ENCODE measurements at regions not wholly inside any gene's neighbourhood (a gene's known extent, or its start where the extent isn't known, plus 50 kb on each side); places are given as distances from the start of the nearest gene placed in this dataset.
"Not testable (repeated sequence)": the region's sequence is repeated elsewhere in the genome, so short reads cannot be mapped to it uniquely, and the experiment has no call there.

GRCh38 chr14:66011855-66012254, 474.3 kb upstream of the CCDC196 start (continued):
- TF ChIP-seq STAT1 (conservative IDR thresholded peaks at IDR 0.05), result no peak
- no peak for TF ChIP-seq PAX5 (IDR thresholded peaks at IDR 0.05; ENCODE audit: borderline replicate concordance, low read depth, low read length)
- no peak for TF ChIP-seq EP300 (IDR thresholded peaks at IDR 0.05; ENCODE audit: borderline replicate concordance in 1 of 2, control insufficient read depth in 1 of 2, low read depth in 2 of 2, low read length in 2 of 2)
- TF ChIP-seq MXI1 (IDR thresholded peaks at IDR 0.05; ENCODE audit: low read depth, low read length), result no peak

- intact Hi-C loops (cut with micrococcal nuclease; ENCODE audit: unreplicated experiment); H3K36me3 ChIP-seq (ENCODE audit: control insufficient read depth in 2 of 2, insufficient read depth in 2 of 2, low read length in 1 of 2); H3K27ac ChIP-seq (ENCODE audit: control insufficient read depth, insufficient read depth); H4K20me1 ChIP-seq (ENCODE audit: control insufficient read depth, insufficient read depth); H3K4me2 ChIP-seq (ENCODE audit: control insufficient read depth, insufficient read depth); H3K4me1 ChIP-seq (ENCODE audit: control insufficient read depth, insufficient read depth, low read length); DNase-seq (ENCODE audit: low read depth, low spot score); ATAC-seq; in situ Hi-C loops (cut with MboI); BruUV-seq (replicated peaks); H2AFZ ChIP-seq (ENCODE audit: control insufficient read depth, low read depth, low read length); H3K9ac ChIP-seq (ENCODE audit: control insufficient read depth, insufficient read depth, low read length); POLR2A ChIA-PET; SMC1A ChIA-PET (ENCODE audit: uncharacterized antibody, unreplicated experiment); H3K27me3 ChIP-seq (replicated peaks in 1 of 2; ENCODE audit: control insufficient read depth in 2 of 2, insufficient read depth in 2 of 2, low read length in 1 of 2); H3K79me2 ChIP-seq (ENCODE audit: control insufficient read depth, insufficient read depth, low read length); H3K4me3 ChIP-seq; FAIRE-seq; CTCF ChIA-PET; RAD21 ChIA-PET (ENCODE audit: unreplicated experiment); H3K9me3 ChIP-seq (replicated peaks; ENCODE audit: control insufficient read depth, insufficient read depth, low read length): not testable (repeated sequence)
- 87% methylated on average over 23 of the region's 42 CpGs for WGBS (ENCODE audit: insufficient coverage, insufficient replicate concordance, low lambda C conversion rate, missing lambda C conversion rate)
Measured at GRCh38 chr14:66013607-66014006, 472.6 kb upstream of the CCDC196 start.

GRCh38 chr14:66015071-66015780, 470.9 kb upstream of the CCDC196 start:
- POLR2A ChIA-PET, result no interaction called here
- intact Hi-C loops (cut with micrococcal nuclease; ENCODE audit: unreplicated experiment) (no loop called here), in situ Hi-C loops (cut with MboI) (no loop called here)
- Histone ChIP-seq H3K4me2 (ENCODE audit: control insufficient read depth, insufficient read depth) (no peak overlapping the region), H3K4me3 (no peak overlapping the region), H4K20me1 (ENCODE audit: control insufficient read depth, insufficient read depth) (no peaks in the 10 kb centered on the region), H3K9me3 (replicated peaks; ENCODE audit: control insufficient read depth, insufficient read depth, low read length) (no peaks in the 10 kb centered on the region), H3K4me1 (ENCODE audit: control insufficient read depth, insufficient read depth, low read length) (no peaks in the 10 kb centered on the region), H3K9ac (ENCODE audit: control insufficient read depth, insufficient read depth, low read length) (no peak overlapping the region), H3K36me3 (ENCODE audit: control insufficient read depth in 2 of 2, insufficient read depth in 2 of 2, low read length in 1 of 2) (no peaks in the 10 kb centered on the region), H3K79me2 (ENCODE audit: control insufficient read depth, insufficient read depth, low read length) (no peaks in the 10 kb centered on the region), H3K27me3 (replicated peaks in 1 of 2; ENCODE audit: control insufficient read depth in 2 of 2, insufficient read depth in 2 of 2, low read length in 1 of 2) (no peaks in the 10 kb centered on the region; a peak in 2 of 4 replicates), H3K27ac (ENCODE audit: control insufficient read depth, insufficient read depth) (no peak overlapping the region), H2AFZ (ENCODE audit: control insufficient read depth, low read depth, low read length) (no peak overlapping the region)
- SMC1A ChIA-PET (ENCODE audit: uncharacterized antibody, unreplicated experiment), result no interaction called here
- TF ChIP-seq CHD2 (IDR thresholded peaks at IDR 0.05; ENCODE audit: borderline replicate concordance, low read depth, low read length), result no peak
- no peak for TF ChIP-seq ZNF217 (IDR thresholded peaks at IDR 0.05)
- no peak for TF ChIP-seq STAT1 (conservative IDR thresholded peaks at IDR 0.05)
- no peak for TF ChIP-seq SREBF2 (IDR thresholded peaks at IDR 0.05; ENCODE audit: low read length)
- TF ChIP-seq ETV6 (conservative IDR thresholded peaks at IDR 0.05 in 1 of 2, IDR thresholded peaks at IDR 0.05 in 1 of 2; ENCODE audit: borderline replicate concordance in 1 of 2, low read depth in 1 of 2), result no peak
- no peak for TF ChIP-seq BRCA1 (IDR thresholded peaks at IDR 0.05; ENCODE audit: low read depth, low read length)
- 9% methylated on average over 4 of the region's 4 CpGs for WGBS (ENCODE audit: insufficient coverage, insufficient replicate concordance, low lambda C conversion rate, missing lambda C conversion rate)
- FAIRE-seq, result no peak
- RAD21 ChIA-PET (ENCODE audit: unreplicated experiment), result no interaction called here
- CTCF ChIA-PET, result no interaction called here
- no peak for ATAC-seq
- BruUV-seq (replicated peaks), result no TSS peak
- no peak for DNase-seq (ENCODE audit: low read depth, low spot score)

All from GM12878 (cell line).